NOMO-1 (cell line): ENCODE measurements at regions not wholly inside any gene's neighbourhood (a gene's known extent, or its start where the extent isn't known, plus 50 kb on each side); places are given as distances from the start of the nearest gene placed in this dataset.

Experiments used
- DNase-seq, 2 experiments: peaks; one replicate each; lab custom pipeline; 2025; ENCODE audit not compliant: unreplicated experiment in 2 of 2; lab: John Stamatoyannopoulos, UW

DNA sequence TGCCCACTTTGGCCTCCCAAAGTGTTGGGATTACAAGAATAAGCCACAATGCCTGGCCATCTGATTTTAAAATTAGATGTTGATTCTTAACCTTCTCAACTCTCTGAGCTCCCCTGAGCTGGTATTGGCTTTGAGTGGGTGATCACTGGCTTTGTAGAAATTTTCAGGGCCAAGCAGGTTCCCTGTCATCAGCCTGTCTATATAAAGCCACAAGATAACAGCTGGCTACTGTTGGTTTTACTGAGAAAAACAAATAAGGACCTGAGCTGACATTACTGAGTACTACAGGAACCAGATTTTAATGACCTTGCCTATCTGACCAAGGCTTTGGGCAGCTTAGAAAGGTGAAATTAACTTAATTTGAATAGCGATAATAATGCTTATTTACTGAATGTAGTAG is 153.6 kb downstream of the MSX2 start:
- no peak for DNase-seq

DNA sequence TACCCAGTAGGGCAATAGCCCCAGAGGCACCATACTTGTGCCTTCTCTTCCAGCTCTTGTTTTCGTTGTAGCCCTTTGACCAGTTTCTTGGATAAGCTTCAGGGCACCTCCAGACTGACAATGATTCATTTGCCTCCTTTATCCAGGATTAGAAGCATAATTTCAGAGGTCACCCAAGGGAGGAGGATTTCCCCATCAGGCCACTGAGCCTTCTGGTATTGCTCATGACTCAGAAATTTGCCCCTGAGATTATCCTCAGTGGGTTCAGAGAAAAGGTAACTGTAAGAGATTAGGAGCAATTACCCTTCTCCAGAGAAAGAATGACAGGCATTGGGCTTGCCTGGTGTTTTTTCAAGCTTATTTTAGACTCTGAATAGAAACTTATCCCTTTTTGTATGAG is 147.9 kb downstream of the MSX2 start:
- DNase-seq, result no peak

DNA sequence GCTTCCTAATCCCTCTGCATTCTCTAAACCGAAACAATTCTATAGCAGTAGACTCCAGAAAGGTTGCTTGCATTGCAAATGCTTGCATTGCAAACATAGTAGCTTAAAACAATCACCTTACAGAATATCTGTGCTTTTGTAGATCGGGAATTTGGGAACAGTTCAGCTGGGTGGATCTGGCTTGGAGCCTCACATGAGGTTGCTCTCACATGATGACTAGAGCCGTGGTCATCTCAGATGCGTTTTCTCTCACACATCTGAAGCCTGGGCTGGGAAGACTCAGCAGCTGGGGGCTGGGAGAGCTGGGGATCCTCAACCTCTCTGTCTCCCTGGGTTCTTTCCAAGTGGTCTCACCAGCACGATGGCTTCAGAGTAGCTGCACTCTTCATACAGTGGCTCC is 127.8 kb downstream of the MSX2 start:
- no peak for DNase-seq

DNA sequence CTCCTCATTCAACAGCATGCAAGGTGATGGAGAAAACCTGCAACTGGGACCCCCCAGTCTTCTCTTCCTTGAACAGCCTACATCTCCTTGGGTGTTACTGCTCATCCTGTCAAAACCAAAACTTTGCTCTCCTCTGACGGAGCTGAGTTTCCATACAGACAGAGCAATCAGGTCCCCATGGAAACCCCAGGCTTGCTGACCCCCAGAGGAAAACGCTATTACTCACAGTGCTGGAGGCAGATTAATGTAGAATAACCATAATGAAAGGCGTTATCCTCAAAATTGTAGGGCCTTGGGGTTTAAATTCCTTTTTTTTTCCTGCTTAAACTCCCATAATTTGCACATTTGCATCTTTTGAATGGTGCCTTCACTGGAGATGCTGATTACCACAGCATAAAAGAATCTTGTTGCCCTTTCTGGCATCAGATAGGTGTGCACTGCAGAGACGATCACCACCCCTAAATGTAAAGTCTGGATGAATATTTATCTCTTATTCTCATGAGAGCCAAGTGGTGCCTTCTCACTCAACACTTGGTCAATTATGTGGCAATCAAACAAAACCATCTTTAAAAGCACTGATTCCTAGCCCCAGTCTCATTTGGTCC is 126.3 kb downstream of the MSX2 start:
- no peak for DNase-seq

DNA sequence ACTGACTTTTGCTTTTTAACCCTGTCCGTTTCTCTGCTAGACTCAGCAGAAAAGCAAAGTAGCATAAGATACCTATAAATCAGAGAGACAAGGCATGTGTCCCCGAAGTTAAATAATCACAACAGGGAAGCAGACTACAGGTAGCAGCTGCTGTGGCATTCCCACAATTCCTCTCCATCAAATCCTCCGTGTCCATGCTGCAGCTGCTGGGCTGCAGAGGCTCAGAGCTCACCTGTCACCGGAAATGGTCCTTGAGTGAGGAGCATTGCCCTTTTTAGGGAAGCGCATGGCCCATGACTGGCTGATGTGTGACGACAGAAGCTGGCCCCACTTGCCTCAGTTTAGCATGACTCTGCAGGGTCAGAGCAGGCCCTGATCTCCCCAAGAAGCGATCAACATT is 125.0 kb downstream of the MSX2 start:
- DNase-seq, result no peak

DNA sequence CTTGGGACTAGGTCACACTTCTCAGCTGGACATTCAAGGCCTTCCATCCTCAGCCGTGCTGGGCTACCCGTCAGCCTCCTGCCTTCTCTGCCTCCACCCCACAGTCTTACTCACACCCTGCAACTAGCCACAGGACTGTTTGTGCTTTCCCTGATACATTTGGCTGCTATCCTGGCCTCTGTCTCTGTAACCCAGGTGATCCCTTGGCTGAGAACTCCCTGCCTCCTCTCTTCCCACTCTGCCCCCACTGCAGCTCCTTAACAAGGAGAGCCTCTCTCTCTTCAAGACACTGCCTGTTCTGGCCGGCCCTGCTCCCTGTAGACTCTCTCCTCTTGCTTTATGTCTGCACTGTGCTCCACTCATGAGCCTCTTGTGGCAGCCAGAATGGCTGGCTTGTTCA is 120.6 kb downstream of the MSX2 start:
- DNase-seq, result no peak

DNA sequence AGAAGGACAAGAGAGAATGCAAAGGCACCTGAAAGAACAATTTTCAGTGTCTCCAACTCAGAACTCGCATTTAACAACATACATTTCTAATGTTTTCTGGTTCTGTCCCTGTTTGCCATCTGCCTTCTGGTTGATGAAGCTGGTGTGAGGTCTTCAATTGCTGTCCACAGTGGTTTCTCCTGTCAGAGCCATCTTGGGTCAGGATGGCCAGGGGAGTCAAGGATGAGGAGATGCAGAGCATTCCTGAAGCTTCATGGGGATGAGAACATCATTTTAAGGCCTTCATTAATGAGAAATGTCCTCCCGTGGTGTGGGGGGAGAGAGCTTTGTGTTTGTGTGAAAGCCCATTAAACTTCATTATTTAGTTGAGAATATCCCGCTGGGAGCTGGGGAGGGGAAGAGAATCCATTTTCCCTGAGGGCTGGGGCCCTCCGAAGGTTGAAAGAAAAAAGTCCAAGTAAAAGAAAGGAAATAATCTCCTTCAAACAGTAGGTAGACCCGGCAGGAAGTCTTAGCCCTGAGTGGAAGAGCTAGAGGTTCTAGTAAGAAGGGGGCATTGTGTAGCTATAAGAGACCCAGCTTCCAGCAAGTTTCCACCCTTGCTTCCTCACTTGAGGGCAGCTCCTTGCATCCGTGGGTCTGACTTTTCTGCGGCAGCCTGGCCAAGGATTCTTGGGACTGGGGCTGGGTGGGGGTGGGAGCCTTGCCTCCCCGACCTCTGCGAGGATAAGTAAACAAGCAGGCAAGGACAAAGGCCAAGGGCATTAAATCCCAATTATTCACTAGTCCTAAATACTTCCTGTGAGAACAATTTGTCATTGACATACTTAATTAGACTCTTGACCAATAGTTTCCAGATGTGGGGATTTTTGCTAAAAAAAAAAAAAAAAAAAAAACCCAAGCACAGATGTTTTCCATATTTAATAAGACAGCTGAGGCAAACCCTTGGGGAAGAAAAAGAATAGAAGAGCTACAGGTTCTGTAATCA is 119.2 kb downstream of the MSX2 start:
- no peak for DNase-seq

DNA sequence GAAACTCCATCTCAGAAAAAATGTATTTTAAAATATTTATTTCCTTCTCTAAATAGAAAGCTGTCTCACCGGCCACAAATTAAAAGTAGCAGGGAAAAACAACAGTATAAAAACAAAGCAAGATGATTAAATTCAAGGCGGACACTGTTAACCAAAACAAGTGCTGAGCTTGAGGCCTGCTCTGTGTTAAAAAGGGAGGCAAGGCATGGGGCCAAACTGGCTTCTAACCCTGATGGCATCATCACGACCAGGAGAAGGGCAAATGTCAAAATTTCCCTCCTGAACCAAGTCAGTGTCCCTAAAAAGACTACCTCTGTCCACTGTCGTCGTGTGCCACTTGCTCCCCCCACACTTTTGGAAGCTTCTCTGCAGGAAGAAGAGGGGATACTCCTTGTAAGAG is 116.1 kb downstream of the MSX2 start:
- DNase-seq, result no peak

DNA sequence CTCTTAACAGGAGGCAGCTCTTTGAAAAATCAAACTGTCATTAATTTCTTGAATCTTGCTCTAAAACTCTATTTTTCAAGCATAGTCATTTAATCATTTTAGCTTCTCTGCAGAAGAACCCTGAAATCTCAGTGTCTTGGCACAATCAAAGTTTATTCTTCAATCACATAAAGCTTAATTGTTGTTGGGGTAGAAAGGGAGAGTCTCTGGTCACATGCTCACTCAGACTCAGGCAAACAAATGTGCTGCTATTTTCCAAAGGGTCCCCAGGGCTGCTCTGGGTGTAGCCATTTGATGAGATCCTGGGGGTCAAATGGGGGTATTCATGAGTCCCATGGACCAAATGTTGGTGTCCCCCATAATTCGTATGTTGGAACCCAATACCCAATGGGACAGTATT is 114.8 kb downstream of the MSX2 start:
- no peak for DNase-seq

DNA sequence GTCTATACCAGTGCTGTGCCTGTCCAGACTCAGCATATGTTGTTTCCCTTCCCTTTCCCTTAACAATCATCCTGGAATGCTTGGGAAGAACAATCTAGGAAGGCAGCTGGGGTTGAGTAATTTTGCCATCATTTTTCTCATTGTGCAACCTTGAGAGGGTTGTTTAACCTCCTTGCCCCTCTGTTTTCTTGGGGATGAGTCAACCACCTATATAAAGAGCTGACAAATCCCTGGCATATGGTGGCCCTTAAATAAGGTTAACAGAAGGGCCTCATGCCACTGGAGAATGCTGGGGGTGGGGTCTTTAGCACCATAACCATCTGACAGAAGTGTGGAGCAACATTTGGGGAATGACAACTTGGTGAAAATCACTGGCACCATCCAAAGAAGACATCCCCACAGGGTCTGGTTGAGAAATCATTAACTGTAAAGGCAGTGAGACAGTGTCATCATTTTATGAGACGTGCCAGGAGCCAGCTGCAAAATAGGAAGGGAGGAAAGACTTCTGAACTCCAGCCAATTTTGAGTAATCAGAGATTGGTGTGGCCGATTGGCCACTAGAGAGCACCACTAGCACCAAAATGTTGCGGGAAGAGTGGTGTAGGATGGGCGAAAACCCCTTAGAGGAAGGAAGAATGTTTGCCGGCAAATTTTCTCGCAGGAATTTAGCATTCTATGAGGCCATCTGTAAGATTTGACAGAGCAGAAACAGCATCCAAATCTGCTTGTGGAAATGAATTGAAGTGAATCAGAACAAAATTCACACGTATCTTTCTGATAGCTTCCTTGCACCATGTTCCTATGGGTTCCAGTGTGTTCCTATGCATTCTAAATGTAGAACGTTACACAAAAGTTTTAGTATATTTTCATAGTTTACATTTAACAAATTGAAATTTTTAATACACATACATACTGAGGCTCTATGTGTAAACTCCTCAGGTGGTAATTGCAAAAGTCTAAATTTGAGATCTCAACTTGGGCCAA is 113.8 kb downstream of the MSX2 start:
- peak; percentile 6 to 13 for DNase-seq

DNA sequence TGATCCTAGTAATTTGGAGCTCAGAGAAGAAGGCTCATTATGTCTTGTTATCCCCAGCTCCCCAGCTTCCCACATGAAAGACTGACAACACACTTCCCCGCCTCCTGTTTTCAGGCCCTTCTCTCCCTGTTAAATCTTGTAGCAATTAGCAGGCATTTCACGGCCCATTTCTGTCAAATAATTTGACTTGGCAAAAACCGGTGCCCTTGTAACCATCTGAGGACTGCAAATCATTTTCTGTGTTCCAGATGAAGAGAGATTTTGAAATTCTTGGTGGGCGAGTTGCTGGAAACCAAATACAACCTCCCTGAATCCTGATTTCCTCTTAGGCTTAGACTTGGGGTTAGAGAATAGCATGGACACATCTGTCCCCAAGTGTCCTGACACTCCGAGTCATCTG is 109.7 kb downstream of the MSX2 start:
- DNase-seq, result no peak

DNA sequence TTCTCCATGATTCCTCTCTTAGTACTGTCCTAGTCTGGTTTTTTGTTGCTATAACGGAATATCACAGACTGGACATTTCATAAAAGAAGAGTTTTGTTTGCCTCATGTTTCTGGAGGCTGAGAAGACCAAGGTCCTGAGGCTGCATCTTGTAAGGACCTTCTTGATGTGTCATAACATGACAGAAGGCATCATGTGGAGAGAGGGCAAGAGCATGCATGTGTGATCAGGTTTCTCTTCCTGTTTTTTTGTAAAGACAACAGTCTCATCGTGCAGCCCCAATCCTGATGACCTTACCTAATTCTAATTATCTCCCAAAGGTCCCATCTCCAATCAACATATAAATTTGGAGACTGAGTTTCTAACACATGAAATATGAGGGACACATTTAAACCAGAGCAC is 108.4 kb downstream of the MSX2 start:
- peak; percentile 12 to 37 for DNase-seq

DNA sequence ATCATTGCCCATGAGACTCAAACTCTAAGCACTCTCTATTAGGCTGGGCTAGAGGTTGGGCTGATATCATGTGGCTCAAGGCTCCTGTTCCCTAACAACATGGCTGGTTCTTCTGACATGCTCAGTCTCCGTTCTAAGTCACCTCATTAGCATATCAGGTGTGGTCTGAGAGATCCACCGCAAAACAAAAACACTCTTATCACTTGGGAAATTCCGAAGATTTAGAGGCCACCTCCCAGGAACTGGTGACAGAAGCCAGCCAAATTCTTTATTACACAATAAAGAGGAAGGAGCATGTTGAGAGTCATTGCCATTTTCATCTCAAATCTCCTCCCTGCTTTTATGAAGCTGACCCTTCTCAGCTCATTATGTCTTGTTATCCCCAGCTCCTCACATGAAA is 107.6 kb downstream of the MSX2 start:
- peak in 1 of 2 experiments; percentile 1 for DNase-seq

DNA sequence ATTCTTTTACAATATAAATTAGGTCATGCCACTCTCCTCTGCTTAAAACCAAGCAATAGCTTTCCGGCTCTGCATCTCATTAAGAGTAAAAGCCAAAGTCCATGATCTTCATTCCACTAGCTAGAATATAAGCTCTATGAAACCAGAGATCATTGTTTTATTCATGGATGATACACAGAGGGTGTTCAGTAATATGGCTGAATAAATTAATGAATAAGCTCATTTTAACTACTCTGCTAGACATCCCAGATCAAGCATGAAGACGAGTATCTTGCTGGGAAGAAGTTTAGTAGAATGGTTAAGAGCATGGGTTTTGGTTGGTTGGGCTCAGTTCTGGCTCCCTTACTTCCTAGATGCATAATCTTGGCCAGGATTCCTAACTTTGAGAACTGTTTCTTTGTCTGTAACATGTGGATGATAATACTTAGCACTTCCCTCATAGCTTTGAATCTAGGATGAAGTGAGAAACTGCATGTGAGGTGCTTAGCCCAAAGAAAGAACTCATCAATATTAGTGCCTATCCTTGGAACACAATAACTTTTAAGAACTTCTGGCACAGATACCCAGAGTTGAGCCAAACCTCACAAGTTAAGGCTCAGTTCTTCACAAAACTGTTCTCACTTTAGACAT is 106.8 kb downstream of the MSX2 start:
- no peak for DNase-seq

DNA sequence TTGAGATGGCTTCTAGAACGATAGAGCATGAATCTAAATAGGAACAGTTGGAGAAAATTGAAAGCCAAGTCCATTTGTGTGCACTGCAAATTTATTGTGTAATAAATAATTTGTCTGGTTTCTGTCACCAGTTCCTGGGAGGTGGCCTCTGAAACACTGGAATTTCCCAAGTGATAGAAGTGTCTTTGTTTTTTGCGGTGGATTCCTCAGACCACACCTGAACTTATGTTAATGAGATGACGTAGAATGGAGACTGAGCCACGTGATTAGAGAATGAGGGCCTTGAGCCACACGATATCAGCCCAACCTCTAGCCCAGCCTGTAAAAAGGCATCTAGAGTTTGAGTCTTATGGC is 105.1 kb downstream of the MSX2 start:
- DNase-seq, result no peak

DNA sequence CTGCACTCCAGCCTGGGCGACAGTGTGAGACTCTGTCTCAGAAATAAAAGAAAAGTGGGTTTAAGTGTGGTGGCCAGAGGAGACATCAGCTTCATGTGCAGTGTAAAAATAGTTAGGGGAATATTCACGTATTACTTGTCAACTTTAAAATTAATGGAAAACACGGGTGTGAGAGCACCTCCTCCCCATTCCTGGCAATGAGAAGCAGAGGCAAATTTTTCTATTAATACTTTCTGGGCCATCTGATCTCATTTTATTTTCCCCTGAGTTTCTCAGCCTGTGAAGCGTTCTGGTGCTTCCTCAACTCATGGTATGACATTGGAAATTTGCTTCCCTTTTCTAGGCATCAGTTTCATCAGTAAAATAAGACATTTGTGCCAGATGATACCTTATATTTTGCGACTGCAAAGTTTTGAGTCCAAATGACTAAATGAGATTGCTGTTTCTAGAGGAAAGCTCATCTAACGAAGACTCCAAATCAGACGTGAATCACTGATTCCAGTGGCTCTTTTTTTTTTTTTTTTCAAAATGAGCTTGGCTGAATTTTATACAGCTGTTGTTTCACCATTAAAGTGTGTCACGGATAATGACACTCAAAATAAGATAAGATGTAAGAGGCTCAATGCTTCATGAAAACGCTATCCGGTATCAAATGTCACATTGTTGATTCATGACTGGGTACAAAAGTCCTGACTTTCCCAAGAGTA is 104.6 kb downstream of the MSX2 start:
- no peak for DNase-seq

DNA sequence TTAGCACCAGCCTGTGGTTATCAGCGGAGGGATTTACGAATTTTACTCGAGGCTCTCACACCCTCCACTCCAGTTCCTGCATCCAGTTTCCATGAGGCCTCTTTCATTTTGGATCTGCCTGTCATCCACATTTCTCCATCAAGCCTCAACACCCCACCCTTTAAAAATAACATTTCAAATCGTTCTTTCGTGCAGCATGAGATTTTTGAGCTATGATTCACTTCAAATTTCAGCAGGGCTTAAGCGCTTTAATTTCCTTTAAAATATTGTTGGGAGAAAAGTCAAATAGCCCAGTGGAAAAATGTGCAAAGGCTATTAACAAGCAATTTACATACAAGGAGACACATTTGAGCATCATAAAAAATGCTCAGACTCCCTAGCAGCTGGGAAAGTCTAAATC is 103.2 kb downstream of the MSX2 start:
- no peak for DNase-seq

DNA sequence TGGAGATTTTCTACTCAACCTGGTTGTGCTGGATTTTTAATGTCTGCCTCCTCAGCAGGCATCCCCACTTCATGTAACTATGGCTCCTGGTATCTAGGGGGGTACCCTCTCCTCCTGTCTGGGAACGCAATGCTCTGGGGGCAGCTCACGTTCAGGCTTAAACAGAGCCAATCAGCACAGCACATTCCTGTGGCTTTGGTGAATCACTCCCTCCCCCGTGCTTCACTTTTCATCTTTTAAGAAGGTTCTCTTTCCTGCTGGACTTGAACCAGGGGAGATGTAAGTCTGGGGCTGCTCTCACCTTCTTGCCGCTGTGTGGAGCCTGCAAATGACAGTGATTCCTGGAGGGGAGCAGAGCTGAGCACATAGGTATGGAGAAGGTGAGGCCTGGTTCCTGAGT is 101.2 kb downstream of the MSX2 start:
- DNase-seq, result no peak

DNA sequence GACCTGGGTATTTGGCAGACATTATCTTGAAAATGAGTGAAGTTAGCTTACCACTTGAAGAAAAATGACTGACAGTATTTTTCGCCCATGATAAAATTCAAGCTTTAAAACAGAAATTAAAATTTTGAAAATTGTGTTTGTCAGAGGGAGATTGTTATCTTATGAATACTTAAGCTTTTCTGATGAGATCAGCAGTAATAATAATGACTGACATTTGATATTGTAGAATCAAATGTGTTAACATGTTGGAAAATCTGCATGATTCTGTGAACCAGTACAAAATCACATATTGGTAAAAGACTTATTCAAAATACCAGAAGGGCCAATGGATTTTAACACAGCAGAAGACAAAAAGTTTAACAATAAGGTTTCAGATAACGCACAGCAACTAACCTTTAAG is 94.0 kb downstream of the MSX2 start:
- DNase-seq, result no peak

DNA sequence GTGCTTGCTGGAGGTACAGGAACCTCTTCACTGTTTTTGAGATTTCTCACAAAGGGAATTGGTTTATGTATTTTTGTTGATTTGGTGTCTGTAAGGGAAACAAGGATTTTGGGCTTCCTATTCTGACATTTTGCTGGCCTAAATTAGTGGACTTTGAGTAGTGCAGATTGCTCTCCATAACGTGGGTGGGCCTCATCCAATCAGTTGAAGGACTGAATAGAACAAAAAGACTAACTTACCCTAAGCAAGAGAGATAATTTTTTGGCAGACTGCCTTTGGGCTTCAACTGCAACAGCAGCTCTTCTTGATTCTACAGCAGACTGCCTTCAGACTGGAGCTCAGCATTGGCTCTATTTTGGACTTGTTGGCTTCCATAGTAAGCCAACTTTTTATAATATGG is 93.2 kb downstream of the MSX2 start:
- no peak for DNase-seq
